ENCODE measurements at regions not wholly inside any gene's neighbourhood (a gene's known extent, or its start where the extent isn't known, plus 50 kb on each side); places are given as distances from the start of the nearest gene placed in this dataset.

DNA sequence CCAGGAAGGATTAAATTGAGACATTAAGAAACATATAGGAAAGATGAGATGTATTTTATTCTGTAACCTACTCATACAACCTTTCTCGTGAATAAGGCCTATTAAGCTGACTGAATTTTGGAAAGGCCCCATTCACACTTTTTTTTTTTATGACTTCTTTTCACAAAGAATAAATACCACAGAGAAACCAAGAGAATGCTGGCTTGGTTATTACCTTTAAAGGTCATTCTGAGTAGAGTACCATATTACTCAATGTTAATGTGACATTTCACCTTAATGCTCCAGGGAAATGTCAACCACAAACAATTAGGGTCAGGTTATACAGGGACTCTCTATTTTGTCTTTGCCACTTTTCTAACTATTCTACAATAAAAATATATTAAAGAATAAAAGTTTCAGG, 204.9 kb upstream of the PTCHD4 start:
- Histone ChIP-seq H4K8ac (replicated peaks; ENCODE audit: insufficient read length, low read depth, low read length) (no peak overlapping the region), H3K9ac (ENCODE audit: extremely low read depth, insufficient read length, low read length) (no peak overlapping the region), H3K56ac (ENCODE audit: insufficient read length, low read depth, low read length) (no peak overlapping the region), H3K23ac (ENCODE audit: insufficient read length, low read depth, low read length) (no peak overlapping the region), H2BK20ac (ENCODE audit: low read depth, low read length, poor library complexity, severe bottlenecking) (no peak overlapping the region), H2BK120ac (ENCODE audit: low read depth, low read length, poor library complexity, severe bottlenecking) (no peak overlapping the region), H3K14ac (ENCODE audit: insufficient read depth, low read length) (no peak overlapping the region), H2BK5ac (ENCODE audit: insufficient read length, low read length) (no peak overlapping the region), H3K9me3 (ENCODE audit: control insufficient read depth, low read depth, low read length) (no peaks in the 10 kb centered on the region), H3K23me2 (ENCODE audit: insufficient read length, low read depth, low read length, poor library complexity, severe bottlenecking) (no peaks in the 10 kb centered on the region), H3K4me1 (ENCODE audit: insufficient read depth, low read length) (no peaks in the 10 kb centered on the region; the same call in 1 of the 2 replicates), H4K91ac (ENCODE audit: insufficient read length, low read depth, low read length) (no peak overlapping the region), H3T11ph (ENCODE audit: low read length) (no peak overlapping the region), H4K20me1 (ENCODE audit: control insufficient read depth, insufficient read depth, insufficient read length) (no peaks in the 10 kb centered on the region), H3K27ac (ENCODE audit: insufficient read length, low read depth, low read length) (no peak overlapping the region), H2AK5ac (ENCODE audit: insufficient read length, low read length) (no peak overlapping the region), H3K4ac (ENCODE audit: low read depth, low read length) (no peak overlapping the region), H4K5ac (ENCODE audit: insufficient read length, low read depth, low read length) (no peak overlapping the region), H3K18ac (ENCODE audit: insufficient read length, low read depth, low read length) (no peak overlapping the region), H2BK12ac (ENCODE audit: insufficient read length, low read depth, low read length) (no peak overlapping the region), H3K27me3 (ENCODE audit: insufficient read depth, low read length) (no peaks in the 10 kb centered on the region), H3K4me2 (ENCODE audit: insufficient read depth, insufficient read length, low read length) (no peak overlapping the region), H3K79me1 (ENCODE audit: insufficient read depth, low read depth, low read length, poor library complexity, severe bottlenecking) (no peaks in the 10 kb centered on the region), H2AFZ (ENCODE audit: low read length) (no peak overlapping the region), H2BK15ac (ENCODE audit: low read depth, low read length) (no peak overlapping the region), H3K79me2 (ENCODE audit: insufficient read depth, low read length) (no peaks in the 10 kb centered on the region)
- H3K4me1 Mint-ChIP-seq: peaks cover 10 to 12% of the 10 kb centered on the region in 2 experiments
- H3K9me3 Mint-ChIP-seq: no peaks in the 10 kb centered on the region
- DNase-seq: no peak
- WGBS (ENCODE audit: extremely low coverage, insufficient read length, low lambda C conversion rate): no CpG with 5 or more reads among the region's 1 CpG
- no peak overlapping the region for H3K4me3 Mint-ChIP-seq
- no peak overlapping the region for H3K27ac Mint-ChIP-seq
- 0 out of 7 replicates have a peak, but pooled peaks cover 0 to 8% (median 0%) of the 10 kb centered on the region in 3 experiments for H3K36me3 Mint-ChIP-seq (ENCODE audit: insufficient read depth in 1 of 3, low read depth in 3 of 3)
- TF ChIP-seq, protein P1, sequence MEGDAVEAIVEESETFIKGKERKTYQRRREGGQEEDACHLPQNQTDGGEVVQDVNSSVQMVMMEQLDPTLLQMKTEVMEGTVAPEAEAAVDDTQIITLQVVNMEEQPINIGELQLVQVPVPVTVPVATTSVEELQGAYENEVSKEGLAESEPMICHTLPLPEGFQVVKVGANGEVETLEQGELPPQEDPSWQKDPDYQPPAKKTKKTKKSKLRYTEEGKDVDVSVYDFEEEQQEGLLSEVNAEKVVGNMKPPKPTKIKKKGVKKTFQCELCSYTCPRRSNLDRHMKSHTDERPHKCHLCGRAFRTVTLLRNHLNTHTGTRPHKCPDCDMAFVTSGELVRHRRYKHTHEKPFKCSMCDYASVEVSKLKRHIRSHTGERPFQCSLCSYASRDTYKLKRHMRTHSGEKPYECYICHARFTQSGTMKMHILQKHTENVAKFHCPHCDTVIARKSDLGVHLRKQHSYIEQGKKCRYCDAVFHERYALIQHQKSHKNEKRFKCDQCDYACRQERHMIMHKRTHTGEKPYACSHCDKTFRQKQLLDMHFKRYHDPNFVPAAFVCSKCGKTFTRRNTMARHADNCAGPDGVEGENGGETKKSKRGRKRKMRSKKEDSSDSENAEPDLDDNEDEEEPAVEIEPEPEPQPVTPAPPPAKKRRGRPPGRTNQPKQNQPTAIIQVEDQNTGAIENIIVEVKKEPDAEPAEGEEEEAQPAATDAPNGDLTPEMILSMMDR (conservative IDR thresholded peaks at IDR 0.05): no peak
- no peaks in the 10 kb centered on the region; the same call in 1 of the 2 replicates for H3K27me3 Mint-ChIP-seq (ENCODE audit: low read depth)

Measured in H9 (cell line).